DND-41 (cell line): ENCODE measurements at regions not wholly inside any gene's neighbourhood (a gene's known extent, or its start where the extent isn't known, plus 50 kb on each side); places are given as distances from the start of the nearest gene placed in this dataset.

ENCODE experiments used
- CTCF ChIP-seq: IDR thresholded peaks from 2 replicates; pipeline ENCODE4 v1.5.1; 2012; ENCODE audit warnings: borderline replicate concordance, low read length, moderate library complexity, mild to moderate bottlenecking; ENCODE audit not compliant: poor library complexity, severe bottlenecking; ENCODE audit errors: extremely low read depth
- EZH2 ChIP-seq: IDR thresholded peaks from 3 replicates; pipeline ENCODE4 v1.6.1; 2012; ENCODE audit warnings: borderline replicate concordance, low read depth, mild to moderate bottlenecking, moderate library complexity, low read length, inconsistent platforms; ENCODE audit not compliant: severe bottlenecking

DNA sequence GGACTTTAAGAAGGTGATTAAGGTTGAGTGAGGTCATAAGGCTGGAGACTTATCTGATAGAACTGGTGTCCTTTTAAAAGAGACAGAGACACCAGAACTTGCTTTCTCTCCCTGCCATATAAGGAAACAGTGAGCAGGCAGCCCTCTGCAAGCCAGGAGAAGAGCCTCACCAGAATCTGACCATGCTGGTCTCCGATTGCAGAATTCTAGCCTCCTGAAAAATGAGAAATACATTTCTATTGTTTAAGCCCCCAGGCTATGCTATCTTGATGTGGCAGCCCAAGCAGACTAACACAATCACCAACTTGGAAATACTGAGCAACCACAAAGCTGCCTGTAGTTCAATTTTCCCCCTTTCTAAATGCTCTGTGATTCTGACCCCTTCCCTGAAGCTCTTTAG lies 161.4 kb upstream of the RARB start:
- TF ChIP-seq CTCF: no peak
- no peak for TF ChIP-seq EZH2
